ENCODE measurements at regions not wholly inside any gene's neighbourhood (a gene's known extent, or its start where the extent isn't known, plus 50 kb on each side); places are given as distances from the start of the nearest gene placed in this dataset.

- TF ChIP-seq CTCF (conservative IDR thresholded peaks at IDR 0.05; ENCODE audit: low read depth, low read length), result no peak
- Histone ChIP-seq H3K36me3 (ENCODE audit: insufficient read depth) (no peaks in the 10 kb centered on the region), H2AFZ (ENCODE audit: low read depth) (no peak overlapping the region), H3K4me2 (no peak overlapping the region), H3K4me1 (ENCODE audit: low read depth, poor library complexity, severe bottlenecking) (no peaks in the 10 kb centered on the region), H3K79me2 (ENCODE audit: insufficient read depth, low read depth) (no peaks in the 10 kb centered on the region), H3K27me3 (ENCODE audit: insufficient read depth, low read depth) (no peaks in the 10 kb centered on the region), H3K4me3 (IDR thresholded peaks at IDR 0.05; ENCODE audit: insufficient read depth, low read depth, low read length) (no peak overlapping the region), H4K20me1 (ENCODE audit: insufficient read depth) (no peaks in the 10 kb centered on the region), H3K27ac (no peak overlapping the region), H3K9ac (no peak overlapping the region)
Observed at GRCh38 chr6:51450248-51450957, 631.7 kb downstream of the TFAP2B start.

DNA sequence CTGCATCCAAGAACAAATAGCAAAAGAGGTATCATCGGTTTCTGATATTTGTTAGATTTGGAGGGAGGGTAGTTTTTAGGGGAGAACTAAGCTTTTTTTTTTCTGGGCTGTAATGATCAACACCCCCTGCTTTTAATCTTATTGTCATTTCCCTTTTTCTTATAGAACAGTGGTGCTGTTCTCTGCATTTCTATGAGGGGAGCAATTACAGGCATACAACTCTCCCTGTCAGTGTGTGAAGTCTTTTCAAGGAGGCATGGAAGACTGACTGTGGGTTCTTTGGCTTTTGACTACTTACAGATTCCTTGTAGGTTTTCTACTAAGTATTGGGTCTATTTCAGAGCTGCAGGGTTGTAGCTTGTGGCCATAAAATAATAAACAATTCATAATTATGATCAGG is 632.3 kb downstream of the TFAP2B start:
- Histone ChIP-seq H3K4me2 (no peak overlapping the region), H3K36me3 (ENCODE audit: insufficient read depth) (no peaks in the 10 kb centered on the region), H3K4me3 (IDR thresholded peaks at IDR 0.05; ENCODE audit: insufficient read depth, low read depth, low read length) (no peak overlapping the region), H4K20me1 (ENCODE audit: insufficient read depth) (no peaks in the 10 kb centered on the region), H3K4me1 (ENCODE audit: low read depth, poor library complexity, severe bottlenecking) (no peaks in the 10 kb centered on the region), H3K27me3 (ENCODE audit: insufficient read depth, low read depth) (no peaks in the 10 kb centered on the region), H3K27ac (no peak overlapping the region), H3K9ac (no peak overlapping the region), H2AFZ (ENCODE audit: low read depth) (no peak overlapping the region), H3K79me2 (ENCODE audit: insufficient read depth, low read depth) (no peaks in the 10 kb centered on the region)
- TF ChIP-seq CTCF (conservative IDR thresholded peaks at IDR 0.05; ENCODE audit: low read depth, low read length), result no peak

DNA sequence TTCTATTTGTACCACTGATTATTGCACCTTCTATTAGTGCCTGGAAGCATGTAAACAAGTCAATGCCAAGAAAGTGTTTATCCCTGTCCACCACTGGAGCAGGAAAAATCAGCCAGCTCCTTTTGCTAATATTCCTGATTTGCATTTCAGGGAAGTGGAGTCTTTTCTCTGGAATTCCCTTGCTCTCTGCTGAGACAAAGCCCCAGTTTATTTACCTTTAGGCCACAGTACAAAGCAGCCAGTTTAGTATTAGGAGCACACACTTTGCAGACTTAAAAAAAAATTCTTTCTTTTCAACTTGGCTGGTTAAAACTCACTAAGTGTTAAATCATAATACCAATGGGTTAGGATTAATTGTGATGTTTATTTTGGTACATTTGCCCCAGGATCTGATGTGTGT is 631.1 kb downstream of the PKHD1 start:
- no peak overlapping the region for H3K9ac ChIP-seq
- no peak overlapping the region for H2AFZ ChIP-seq (ENCODE audit: low read depth)
- no peak overlapping the region for H3K4me2 ChIP-seq
- peaks cover 15% of the 10 kb centered on the region for H3K4me1 ChIP-seq (ENCODE audit: low read depth, poor library complexity, severe bottlenecking)
- no peaks in the 10 kb centered on the region for H3K79me2 ChIP-seq (ENCODE audit: insufficient read depth, low read depth)
- no peaks in the 10 kb centered on the region; the same call in 1 of the 2 replicates for H3K27me3 ChIP-seq (ENCODE audit: insufficient read depth, low read depth)
- no peak overlapping the region for H3K27ac ChIP-seq
- no peak for TF ChIP-seq CTCF (conservative IDR thresholded peaks at IDR 0.05; ENCODE audit: low read depth, low read length)
- no peaks in the 10 kb centered on the region for H3K36me3 ChIP-seq (ENCODE audit: insufficient read depth)
- no peak overlapping the region for H3K4me3 ChIP-seq (IDR thresholded peaks at IDR 0.05; ENCODE audit: insufficient read depth, low read depth, low read length)
- H4K20me1 ChIP-seq (ENCODE audit: insufficient read depth), result no peaks in the 10 kb centered on the region

- Histone ChIP-seq H3K4me1 (ENCODE audit: low read depth, poor library complexity, severe bottlenecking) (peaks cover 15% of the 10 kb centered on the region), H3K79me2 (ENCODE audit: insufficient read depth, low read depth) (no peaks in the 10 kb centered on the region), H3K4me3 (IDR thresholded peaks at IDR 0.05; ENCODE audit: insufficient read depth, low read depth, low read length) (no peak overlapping the region), H3K36me3 (ENCODE audit: insufficient read depth) (no peaks in the 10 kb centered on the region), H3K9ac (no peak overlapping the region), H3K27me3 (ENCODE audit: insufficient read depth, low read depth) (no peaks in the 10 kb centered on the region; the same call in 1 of the 2 replicates), H3K4me2 (peak overlapping the region; percentile 5; the same call in 1 of the 2 replicates), H2AFZ (ENCODE audit: low read depth) (no peak overlapping the region), H3K27ac (no peak overlapping the region), H4K20me1 (ENCODE audit: insufficient read depth) (no peaks in the 10 kb centered on the region)
- no peak for TF ChIP-seq CTCF (conservative IDR thresholded peaks at IDR 0.05; ENCODE audit: low read depth, low read length)
Observed at GRCh38 chr6:51459958-51460357, 627.5 kb downstream of the PKHD1 start.
